Mucosa of gallbladder (tissue), 1 donor: ENCODE measurements at regions not wholly inside any gene's neighbourhood (a gene's known extent, or its start where the extent isn't known, plus 50 kb on each side); places are given as distances from the start of the nearest gene placed in this dataset.

ENCODE experiments used
- DNase-seq: peaks from one replicate; pipeline ENCODE4 v3.0.0-alpha.2; 2020; ENCODE audit warnings: low spot score
- donor health status: DM: no; HTN: no; CAD: no.

- no peak for DNase-seq
These were observed 154.6 kb downstream of the TRIM29 start for GRCh38 chr11:119983240-119983732.

GRCh38 chr11:119982517-119983239 lies 155.2 kb downstream of the TRIM29 start:
- DNase-seq, result no peak

GRCh38 chr11:119980431-119980830 lies 157.5 kb downstream of the TRIM29 start:
- no peak for DNase-seq

- DNase-seq, result no peak
These were observed 158.2 kb downstream of the TRIM29 start for GRCh38 chr11:119979701-119980100.

GRCh38 chr11:119978696-119979095 lies 159.2 kb downstream of the TRIM29 start:
- no peak for DNase-seq

- no peak for DNase-seq
These were observed 160.0 kb downstream of the TRIM29 start for GRCh38 chr11:119977881-119978280.

- no peak for DNase-seq
These were observed 160.4 kb downstream of the TRIM29 start for GRCh38 chr11:119977561-119977860.

GRCh38 chr11:119976805-119977560 lies 160.9 kb downstream of the TRIM29 start:
- DNase-seq, result no peak

- no peak for DNase-seq
These were observed 162.3 kb downstream of the TRIM29 start for GRCh38 chr11:119975561-119976152.

GRCh38 chr11:119974467-119974866 lies 163.4 kb downstream of the TRIM29 start:
- DNase-seq, result no peak

GRCh38 chr11:119974051-119974450 lies 163.9 kb downstream of the TRIM29 start:
- DNase-seq, result no peak

GRCh38 chr11:119972281-119972680 lies 165.6 kb downstream of the TRIM29 start:
- DNase-seq, result no peak

- no peak for DNase-seq
These were observed 167.2 kb downstream of the TRIM29 start for GRCh38 chr11:119970555-119971304.

- DNase-seq, result no peak
These were observed 173.5 kb downstream of the TRIM29 start for GRCh38 chr11:119964136-119965025.

GRCh38 chr11:119957951-119958350 lies 180.0 kb downstream of the TRIM29 start:
- DNase-seq, result no peak

- no peak for DNase-seq
These were observed 185.5 kb downstream of the TRIM29 start for GRCh38 chr11:119952441-119952840.

GRCh38 chr11:119943298-119943655 lies 194.6 kb downstream of the TRIM29 start:
- DNase-seq, result no peak

- no peak for DNase-seq
These were observed 195.2 kb downstream of the TRIM29 start for GRCh38 chr11:119942583-119943297.

GRCh38 chr11:119941636-119942411 lies 196.1 kb downstream of the TRIM29 start:
- DNase-seq, result no peak

GRCh38 chr11:119941171-119941570 lies 196.7 kb downstream of the TRIM29 start:
- no peak for DNase-seq
